ENCODE measurements at regions not wholly inside any gene's neighbourhood (a gene's known extent, or its start where the extent isn't known, plus 50 kb on each side); places are given as distances from the start of the nearest gene placed in this dataset.

DNA sequence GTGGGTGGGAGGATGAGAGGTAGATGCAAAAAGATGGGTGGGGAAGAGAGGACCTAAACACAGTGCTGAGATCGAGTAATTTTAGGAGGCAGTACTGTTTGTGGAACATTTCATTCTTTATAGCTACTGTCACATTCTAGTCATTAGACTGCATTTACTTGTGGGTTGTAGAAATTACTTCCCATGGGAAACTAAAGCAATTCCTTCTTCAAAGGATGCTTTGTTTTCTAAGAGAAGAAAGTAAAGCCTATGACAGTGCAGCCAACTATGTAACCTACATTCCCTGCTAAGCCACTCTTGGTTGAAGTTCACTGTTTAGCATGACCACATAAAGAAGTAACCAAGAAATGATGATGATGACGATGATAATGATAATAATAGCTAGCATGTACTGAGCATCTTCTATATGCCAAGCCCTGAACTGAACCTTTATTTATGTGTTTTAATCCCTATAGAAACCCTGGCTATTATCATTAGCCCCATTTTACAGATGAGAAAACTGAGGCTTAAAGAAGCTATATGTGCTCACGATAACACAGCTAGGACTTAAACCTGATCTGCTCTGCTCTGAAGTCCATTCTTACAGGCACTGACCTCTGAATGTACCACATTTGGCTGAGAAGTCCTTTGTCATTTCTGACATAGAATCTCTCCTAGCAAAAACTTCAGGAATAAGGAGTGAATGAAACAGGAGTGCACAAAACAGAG, 114.5 kb upstream of the KIT start:
- Histone ChIP-seq H3K27me3 (no peaks in the 10 kb centered on the region), H3K4me1 (peaks cover 0 to 10% (median 3%) of the 10 kb centered on the region in 3 donors), H3K4me3 (no peak overlapping the region), H3K9me3 (no peaks in the 10 kb centered on the region), H3K36me3 (no peaks in the 10 kb centered on the region), H3K27ac (no peak overlapping the region)
- no peak for ATAC-seq
- WGBS, 2 donors (ENCODE audit: low coverage in 1 of 2): 84 to 93% methylated on average over 3 of the region's 3 CpGs
- TF ChIP-seq EP300 (IDR thresholded peaks at IDR 0.05): no peak
- TF ChIP-seq POLR2AphosphoS5 (IDR thresholded peaks at IDR 0.05): no peak
- no peak for TF ChIP-seq POLR2A (IDR thresholded peaks at IDR 0.05)

DNA sequence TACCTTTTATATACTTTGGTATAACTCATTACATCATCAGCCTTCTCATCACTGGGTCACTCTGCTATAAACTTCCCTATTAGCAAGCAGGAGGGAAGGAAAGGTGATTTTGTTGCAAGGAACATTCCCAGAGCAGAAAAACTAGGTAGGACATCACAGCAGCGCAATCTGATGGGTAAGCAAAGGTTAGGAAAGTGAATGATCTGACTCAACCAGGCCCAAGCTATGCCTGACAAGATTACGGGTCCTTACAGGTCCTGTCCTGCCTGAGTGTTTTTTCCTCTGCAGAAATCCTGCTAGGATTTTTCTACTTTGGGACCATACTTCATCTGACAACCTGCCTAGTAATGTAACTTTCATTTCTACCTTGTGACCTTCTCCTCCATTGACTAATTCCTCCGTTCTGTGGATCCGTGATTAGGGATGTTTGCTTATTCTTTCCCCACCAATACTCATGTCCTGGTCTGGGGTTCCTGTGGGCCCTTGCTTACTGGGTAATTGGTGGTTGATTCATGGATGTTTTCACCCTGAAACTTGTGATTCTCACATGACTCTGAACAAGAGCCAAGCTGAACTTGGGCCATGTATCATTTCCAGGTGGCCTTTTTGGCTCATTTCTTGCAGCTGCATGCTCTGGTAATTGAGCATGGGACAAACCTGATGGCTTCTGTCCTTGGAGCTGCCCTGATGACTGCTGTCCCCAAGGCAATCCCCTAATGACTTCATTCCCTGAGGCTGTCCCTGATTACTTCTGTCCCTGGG, 111.9 kb upstream of the KIT start:
- WGBS, 2 donors (ENCODE audit: low coverage in 1 of 2): 85 to 93% methylated on average over 4 of the region's 4 CpGs
- Histone ChIP-seq H3K27me3 (no peaks in the 10 kb centered on the region), H3K27ac (no peak overlapping the region), H3K4me3 (no peak overlapping the region), H3K4me1 (no peaks in the 10 kb centered on the region), H3K36me3 (no peaks in the 10 kb centered on the region), H3K9me3 (no peaks in the 10 kb centered on the region)
- no peak for TF ChIP-seq POLR2AphosphoS5 (IDR thresholded peaks at IDR 0.05)
- no peak for TF ChIP-seq EP300 (IDR thresholded peaks at IDR 0.05)
- no peak for TF ChIP-seq POLR2A (IDR thresholded peaks at IDR 0.05)
- no peak for ATAC-seq

DNA sequence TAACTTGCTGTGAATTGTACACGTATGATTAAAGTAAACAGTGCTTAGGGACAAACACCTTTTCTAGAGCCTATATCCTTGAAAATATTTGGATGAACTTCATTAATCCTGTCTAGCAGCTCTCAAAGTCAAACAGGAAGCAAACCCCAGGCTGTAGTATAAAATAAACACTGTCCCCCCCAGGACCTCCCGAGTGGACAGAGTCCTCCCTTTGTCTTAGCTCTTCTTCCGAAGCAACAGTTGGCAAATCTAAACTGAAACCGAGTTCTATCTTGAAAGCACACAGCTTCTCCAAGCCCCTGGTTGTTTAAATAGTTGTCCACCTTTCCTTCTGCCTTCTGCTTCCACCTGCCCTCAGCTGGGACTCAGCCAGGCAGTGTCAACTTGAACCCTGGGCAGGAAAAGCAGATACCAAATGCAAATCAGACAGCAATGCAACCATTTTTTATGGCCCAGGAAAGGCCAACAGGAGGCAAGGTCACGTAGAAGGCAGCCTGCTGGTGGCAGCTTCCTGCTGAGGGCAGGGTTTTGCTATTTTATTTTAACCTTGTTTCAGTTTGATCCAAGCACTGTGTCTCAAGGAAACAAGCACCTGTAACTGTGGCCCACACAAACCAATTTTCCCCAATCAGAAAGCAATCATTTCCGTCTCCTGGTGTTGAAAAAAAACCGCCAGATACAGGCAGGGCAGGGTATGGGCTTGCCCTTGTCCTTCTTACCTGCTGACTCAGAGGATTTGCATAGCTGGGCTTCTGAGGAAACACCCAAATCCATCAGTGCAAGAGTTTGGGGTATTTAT, 110.3 kb upstream of the KIT start:
- Histone ChIP-seq H3K27me3 (no peaks in the 10 kb centered on the region), H3K36me3 (no peaks in the 10 kb centered on the region), H3K4me3 (no peak overlapping the region), H3K9me3 (no peaks in the 10 kb centered on the region), H3K4me1 (no peaks in the 10 kb centered on the region), H3K27ac (no peak overlapping the region)
- ATAC-seq: no peak
- TF ChIP-seq POLR2A (IDR thresholded peaks at IDR 0.05) (no peak), POLR2AphosphoS5 (IDR thresholded peaks at IDR 0.05) (no peak), EP300 (IDR thresholded peaks at IDR 0.05) (no peak)
- TF ChIP-seq, protein P1, sequence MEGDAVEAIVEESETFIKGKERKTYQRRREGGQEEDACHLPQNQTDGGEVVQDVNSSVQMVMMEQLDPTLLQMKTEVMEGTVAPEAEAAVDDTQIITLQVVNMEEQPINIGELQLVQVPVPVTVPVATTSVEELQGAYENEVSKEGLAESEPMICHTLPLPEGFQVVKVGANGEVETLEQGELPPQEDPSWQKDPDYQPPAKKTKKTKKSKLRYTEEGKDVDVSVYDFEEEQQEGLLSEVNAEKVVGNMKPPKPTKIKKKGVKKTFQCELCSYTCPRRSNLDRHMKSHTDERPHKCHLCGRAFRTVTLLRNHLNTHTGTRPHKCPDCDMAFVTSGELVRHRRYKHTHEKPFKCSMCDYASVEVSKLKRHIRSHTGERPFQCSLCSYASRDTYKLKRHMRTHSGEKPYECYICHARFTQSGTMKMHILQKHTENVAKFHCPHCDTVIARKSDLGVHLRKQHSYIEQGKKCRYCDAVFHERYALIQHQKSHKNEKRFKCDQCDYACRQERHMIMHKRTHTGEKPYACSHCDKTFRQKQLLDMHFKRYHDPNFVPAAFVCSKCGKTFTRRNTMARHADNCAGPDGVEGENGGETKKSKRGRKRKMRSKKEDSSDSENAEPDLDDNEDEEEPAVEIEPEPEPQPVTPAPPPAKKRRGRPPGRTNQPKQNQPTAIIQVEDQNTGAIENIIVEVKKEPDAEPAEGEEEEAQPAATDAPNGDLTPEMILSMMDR (IDR thresholded peaks at IDR 0.05): no peak
- WGBS, 2 donors (ENCODE audit: low coverage in 1 of 2): 40 to 52% methylated on average over 6 to 7 of the region's 7 CpGs

DNA sequence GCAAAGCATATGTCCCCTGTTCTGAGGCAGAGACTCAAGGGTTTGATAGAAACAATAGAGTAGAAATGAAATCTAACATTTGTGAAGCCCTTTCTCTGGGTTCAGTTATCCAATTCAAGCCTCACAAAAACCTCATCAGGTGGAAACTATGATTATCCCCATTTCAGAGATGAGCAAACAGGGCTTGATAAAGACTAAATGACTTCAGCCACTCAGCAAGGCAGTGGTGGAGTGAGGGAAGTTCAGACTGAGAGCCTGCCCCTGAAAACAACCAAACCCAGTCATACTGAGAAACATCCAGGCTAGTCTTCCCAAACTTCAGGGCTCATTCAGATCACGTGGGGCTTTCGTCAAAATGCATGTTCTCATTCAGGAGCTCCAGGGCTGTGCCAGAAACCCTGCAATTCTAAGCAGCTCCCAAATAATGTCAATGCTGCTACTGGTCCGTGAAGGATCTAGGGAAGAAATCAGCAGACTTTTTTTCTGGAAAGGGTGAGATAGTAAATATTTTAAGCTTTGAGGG, 109.6 kb upstream of the KIT start:
- H3K4me1 ChIP-seq: no peaks in the 10 kb centered on the region
- no peaks in the 10 kb centered on the region for H3K36me3 ChIP-seq
- no peak overlapping the region for H3K27ac ChIP-seq
- no peak for ATAC-seq
- no peaks in the 10 kb centered on the region for H3K9me3 ChIP-seq
- no peaks in the 10 kb centered on the region for H3K27me3 ChIP-seq
- no peak overlapping the region for H3K4me3 ChIP-seq
- TF ChIP-seq POLR2AphosphoS5 (IDR thresholded peaks at IDR 0.05) (no peak), POLR2A (IDR thresholded peaks at IDR 0.05) (no peak), EP300 (IDR thresholded peaks at IDR 0.05) (no peak)
- TF ChIP-seq, protein P1 (IDR thresholded peaks at IDR 0.05): no peak
- WGBS, 2 donors (ENCODE audit: low coverage in 1 of 2): 79% methylated on average over 3 of the region's 3 CpGs

DNA sequence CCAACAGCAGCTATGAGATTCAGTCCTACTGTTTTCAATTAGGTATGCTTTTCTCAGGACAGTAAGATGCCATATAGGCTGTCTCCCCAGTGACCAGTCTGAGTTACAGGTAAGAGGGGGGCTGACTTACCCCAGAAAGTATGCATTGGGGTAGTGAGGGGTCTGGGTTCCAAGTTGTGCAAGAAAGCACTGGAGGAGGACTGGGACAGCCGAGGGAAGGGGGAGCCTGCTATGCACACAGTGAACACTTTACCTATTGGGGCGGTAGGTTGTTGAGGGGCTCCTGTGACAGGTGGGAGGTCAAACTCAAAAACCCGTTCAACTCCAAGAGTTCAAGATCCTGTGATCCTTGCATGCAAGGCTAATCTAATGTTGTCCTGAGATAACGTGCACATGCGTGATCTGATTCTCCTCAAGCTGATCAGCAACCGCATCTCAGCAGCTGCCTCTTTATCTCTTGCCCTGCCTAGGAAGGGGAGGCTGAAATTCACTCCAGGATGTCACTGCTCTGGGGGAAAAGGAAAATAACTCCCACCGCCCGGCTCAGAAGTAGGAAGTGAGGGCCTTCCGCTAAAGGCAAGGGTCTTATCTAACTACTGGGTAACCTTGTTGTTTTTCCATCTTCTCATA, 108.8 kb upstream of the KIT start:
- TF ChIP-seq EP300 (IDR thresholded peaks at IDR 0.05) (no peak), POLR2A (IDR thresholded peaks at IDR 0.05) (no peak), POLR2AphosphoS5 (IDR thresholded peaks at IDR 0.05) (no peak)
- TF ChIP-seq, protein P1 (IDR thresholded peaks at IDR 0.05): no peak
- H3K36me3 ChIP-seq: no peaks in the 10 kb centered on the region
- 74 to 88% methylated on average over 4 to 7 of the region's 9 CpGs for WGBS, 2 donors (ENCODE audit: low coverage in 1 of 2)
- ATAC-seq: no peak
- no peak overlapping the region for H3K27ac ChIP-seq
- H3K9me3 ChIP-seq: no peaks in the 10 kb centered on the region
- no peaks in the 10 kb centered on the region for H3K27me3 ChIP-seq
- no peak overlapping the region for H3K4me3 ChIP-seq
- no peaks in the 10 kb centered on the region for H3K4me1 ChIP-seq
